Neural cell (in vitro differentiated cells): ENCODE measurements at regions not wholly inside any gene's neighbourhood (a gene's known extent, or its start where the extent isn't known, plus 50 kb on each side); places are given as distances from the start of the nearest gene placed in this dataset.

Experiments used
- H2AFZ ChIP-seq: fragments of 200-600, 300-800 bp; sonication (generic), shearing (Covaris generic); 2 replicates; pipeline ENCODE4 v1.6.0; 2014; ENCODE audit warnings: low read depth, mild to moderate bottlenecking, antibody characterized with exemption, low read length, moderate library complexity
- H3F3A ChIP-seq: fragments of 200-600 bp; shearing (Covaris generic); 2 replicates; pipeline ENCODE4 v1.6.1; 2016; ENCODE audit warnings: mild to moderate bottlenecking, moderate library complexity, mixed read lengths, antibody characterized with exemption, low read length; ENCODE audit not compliant: insufficient read depth, poor library complexity, severe bottlenecking
- H3K27ac ChIP-seq: fragments of 200-600, 300-800 bp; sonication (generic), shearing (Covaris generic); 2 replicates; pipeline ENCODE4 v1.5.1; 2014; ENCODE audit warnings: mild to moderate bottlenecking, low read length, moderate library complexity
- H3K27me3 ChIP-seq: fragments of 300-800, 200-600 bp; sonication (generic), shearing (Covaris generic); 2 replicates; pipeline ENCODE4 v1.6.0; 2014; ENCODE audit warnings: mild to moderate bottlenecking, low read depth, low read length, moderate library complexity; ENCODE audit not compliant: insufficient read depth
- H3K36me3 ChIP-seq: fragments of 300-800, 200-600 bp; sonication (generic), shearing (Covaris generic); 2 replicates; pipeline ENCODE4 v1.5.1; 2014; ENCODE audit warnings: mild to moderate bottlenecking, antibody characterized with exemption, low read length, moderate library complexity; ENCODE audit not compliant: insufficient read depth
- H3K4me2 ChIP-seq: fragments of 300-800, 200-600 bp; sonication (generic), shearing (Covaris generic); 2 replicates; pipeline ENCODE4 v1.6.0; 2014; ENCODE audit warnings: mild to moderate bottlenecking, low read length
- H3K4me3 ChIP-seq: fragments of 300-800, 200-600 bp; sonication (generic), shearing (Covaris generic); 2 replicates; pipeline ENCODE4 v1.5.1; 2014; ENCODE audit warnings: mild to moderate bottlenecking, low read length, moderate library complexity
- H3K79me2 ChIP-seq: fragments of 200-600 bp; shearing (Covaris generic); replicated peaks from 2 replicates; pipeline ENCODE4 v1.6.0; 2014; ENCODE audit warnings: mild to moderate bottlenecking, low read length, moderate library complexity; ENCODE audit not compliant: insufficient read depth
- H3K9ac ChIP-seq: fragments of 300-800, 200-600 bp; sonication (generic), shearing (Covaris generic); 2 replicates; pipeline ENCODE4 v1.6.1; 2016; ENCODE audit warnings: mild to moderate bottlenecking, low read length, mixed read lengths
- H3K9me2 ChIP-seq: fragments of 200-600 bp; shearing (Covaris generic); 2 replicates; pipeline ENCODE4 v1.6.1; 2016; ENCODE audit warnings: mild to moderate bottlenecking, low read length, mixed read lengths; ENCODE audit not compliant: insufficient read depth
- H3K9me3 ChIP-seq: fragments of 200-600, 300-800 bp; sonication (generic), shearing (Covaris generic); 2 replicates; pipeline ENCODE4 v1.6.1; 2016; ENCODE audit warnings: mild to moderate bottlenecking, mixed run types, low read length, moderate library complexity, mixed read lengths
- H4K20me1 ChIP-seq: fragments of 200-600 bp; shearing (Covaris generic); 2 replicates; pipeline ENCODE4 v1.6.1; 2016; ENCODE audit warnings: mild to moderate bottlenecking, mixed run types; ENCODE audit not compliant: insufficient read depth
- EP300 ChIP-seq: fragments of 450-650 bp; conservative IDR thresholded peaks from 2 replicates; pipeline ENCODE4 v1.6.1; 2014; ENCODE audit warnings: antibody characterized with exemption, mild to moderate bottlenecking, moderate library complexity; ENCODE audit not compliant: poor library complexity, severe bottlenecking
- EZH2 ChIP-seq: fragments of 200-600, 300-800 bp; shearing (Covaris generic), sonication (generic); IDR thresholded peaks from 2 replicates; pipeline ENCODE4 v1.6.1; 2014; ENCODE audit warnings: antibody characterized with exemption, low read length, borderline replicate concordance, mild to moderate bottlenecking; ENCODE audit not compliant: insufficient read depth, poor library complexity, severe bottlenecking
- MXI1 ChIP-seq: fragments of 450-650 bp; conservative IDR thresholded peaks from 2 replicates; pipeline ENCODE4 v1.6.1; 2014; ENCODE audit warnings: antibody characterized with exemption, mild to moderate bottlenecking; ENCODE audit not compliant: poor library complexity, severe bottlenecking
- POLR2AphosphoS5 ChIP-seq: IDR thresholded peaks from 2 replicates; pipeline ENCODE4 v1.6.1; 2012
- RAD21 ChIP-seq: fragments of 450-650 bp; conservative IDR thresholded peaks from 2 replicates; pipeline ENCODE4 v1.6.1; 2014; ENCODE audit warnings: antibody characterized with exemption, mild to moderate bottlenecking, moderate library complexity
- REST ChIP-seq: IDR thresholded peaks from 2 replicates; pipeline ENCODE4 v1.6.1; 2012; ENCODE audit warnings: borderline replicate concordance
- SMC3 ChIP-seq: fragments of 450-650 bp; conservative IDR thresholded peaks from 2 replicates; pipeline ENCODE4 v1.6.1; 2014; ENCODE audit warnings: antibody characterized with exemption, mild to moderate bottlenecking, moderate library complexity; ENCODE audit not compliant: poor library complexity
- TAF1 ChIP-seq: IDR thresholded peaks from 2 replicates; pipeline ENCODE4 v1.6.1; 2012; ENCODE audit warnings: low read depth
- TF ChIP-seq, protein P1 (sequence below): fragments of 450-650 bp; IDR thresholded peaks from 2 replicates; pipeline ENCODE4 v1.5.1; 2014; ENCODE audit warnings: antibody characterized with exemption, mild to moderate bottlenecking, moderate library complexity; ENCODE audit not compliant: poor library complexity, severe bottlenecking

GRCh38 chr2:12350821-12351220 is 365.9 kb upstream of the TRIB2 start:
- Histone ChIP-seq H3F3A (no peaks in the 10 kb centered on the region), H3K9ac (no peak overlapping the region), H4K20me1 (no peaks in the 10 kb centered on the region), H3K4me3 (no peak overlapping the region), H2AFZ (no peak overlapping the region), H3K4me2 (no peak overlapping the region), H3K27me3 (no peaks in the 10 kb centered on the region), H3K79me2 (no peaks in the 10 kb centered on the region), H3K36me3 (no peaks in the 10 kb centered on the region), H3K9me2 (no peaks in the 10 kb centered on the region), H3K27ac (no peak overlapping the region), H3K9me3 (no peaks in the 10 kb centered on the region)
- no peak for TF ChIP-seq RAD21
- TF ChIP-seq EP300: no peak
- TF ChIP-seq TAF1: no peak
- TF ChIP-seq, protein P1, sequence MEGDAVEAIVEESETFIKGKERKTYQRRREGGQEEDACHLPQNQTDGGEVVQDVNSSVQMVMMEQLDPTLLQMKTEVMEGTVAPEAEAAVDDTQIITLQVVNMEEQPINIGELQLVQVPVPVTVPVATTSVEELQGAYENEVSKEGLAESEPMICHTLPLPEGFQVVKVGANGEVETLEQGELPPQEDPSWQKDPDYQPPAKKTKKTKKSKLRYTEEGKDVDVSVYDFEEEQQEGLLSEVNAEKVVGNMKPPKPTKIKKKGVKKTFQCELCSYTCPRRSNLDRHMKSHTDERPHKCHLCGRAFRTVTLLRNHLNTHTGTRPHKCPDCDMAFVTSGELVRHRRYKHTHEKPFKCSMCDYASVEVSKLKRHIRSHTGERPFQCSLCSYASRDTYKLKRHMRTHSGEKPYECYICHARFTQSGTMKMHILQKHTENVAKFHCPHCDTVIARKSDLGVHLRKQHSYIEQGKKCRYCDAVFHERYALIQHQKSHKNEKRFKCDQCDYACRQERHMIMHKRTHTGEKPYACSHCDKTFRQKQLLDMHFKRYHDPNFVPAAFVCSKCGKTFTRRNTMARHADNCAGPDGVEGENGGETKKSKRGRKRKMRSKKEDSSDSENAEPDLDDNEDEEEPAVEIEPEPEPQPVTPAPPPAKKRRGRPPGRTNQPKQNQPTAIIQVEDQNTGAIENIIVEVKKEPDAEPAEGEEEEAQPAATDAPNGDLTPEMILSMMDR: no peak
- TF ChIP-seq REST: no peak

- H4K20me1 ChIP-seq: no peaks in the 10 kb centered on the region
- H3K36me3 ChIP-seq: no peaks in the 10 kb centered on the region
- H3K4me3 ChIP-seq: no peak overlapping the region
- no peaks in the 10 kb centered on the region for H3K79me2 ChIP-seq
- H2AFZ ChIP-seq: no peak overlapping the region
- H3K27ac ChIP-seq: no peak overlapping the region
- H3K9me2 ChIP-seq: no peaks in the 10 kb centered on the region
- H3K9me3 ChIP-seq: no peaks in the 10 kb centered on the region
- H3K9ac ChIP-seq: no peak overlapping the region
- H3K4me2 ChIP-seq: no peak overlapping the region
- no peaks in the 10 kb centered on the region for H3F3A ChIP-seq
- TF ChIP-seq MXI1 (no peak), EP300 (no peak), POLR2AphosphoS5 (no peak), RAD21 (no peak), SMC3 (no peak), EZH2 (no peak), TAF1 (no peak), REST (no peak)
- TF ChIP-seq, protein P1: no peak
- H3K27me3 ChIP-seq: no peaks in the 10 kb centered on the region
These were observed 363.8 kb upstream of the TRIB2 start for GRCh38 chr2:12352889-12353288.
